HEK293 (cell line): ENCODE measurements at regions not wholly inside any gene's neighbourhood (a gene's known extent, or its start where the extent isn't known, plus 50 kb on each side); places are given as distances from the start of the nearest gene placed in this dataset.

Experiments
- CTCF ChIA-PET: fragments of 350-600 bp; formaldehyde crosslinking; extraction: SDS; loops from one replicate; lab custom pipeline; 2021; ENCODE audit warnings: antibody characterized with exemption; lab: Yijun Ruan, JAX
- POLR2A ChIA-PET: fragments of 300-600 bp; formaldehyde crosslinking; extraction: SDS; loops from one replicate; lab custom pipeline; 2020; ENCODE audit warnings: antibody characterized with exemption, inconsistent platforms; lab: Yijun Ruan, JAX
- H3K27ac ChIP-seq: fragments of 200-500 bp; sonication (Bioruptor generic); 2 replicates; pipeline ENCODE4 v1.5.1; 2014; ENCODE audit warnings: low read depth, low read length, control low read depth, inconsistent platforms; ENCODE audit errors: extremely low read depth
- H3K36me3 ChIP-seq, 2 experiments: fragments of 200-500 bp in 1 of 2; sonication (Bioruptor generic) in 1 of 2; 1 replicate in 1 of 2; 2 replicates in 1 of 2; pipeline ENCODE4 v1.5.1; 2014 to 2017; ENCODE audit warnings: inconsistent platforms in 2 of 2, low read length in 2 of 2; ENCODE audit not compliant: control insufficient read depth in 2 of 2, insufficient read depth in 1 of 2
- H3K4me1 ChIP-seq: fragments of 200-500 bp; sonication (Bioruptor generic); 2 replicates; pipeline ENCODE4 v1.5.1; 2014; ENCODE audit warnings: mild to moderate bottlenecking, low read length, inconsistent platforms; ENCODE audit not compliant: control insufficient read depth, insufficient read depth
- H3K4me3 ChIP-seq: 2 replicates; pipeline ENCODE4 v1.5.1; 2011; ENCODE audit warnings: low read depth, mild to moderate bottlenecking, control low read depth, low read length, moderate library complexity
- H3K9me3 ChIP-seq: fragments of 200-500 bp; sonication (Bioruptor generic); 2 replicates; pipeline ENCODE4 v1.5.1; 2014; ENCODE audit warnings: low read depth, low read length, inconsistent platforms; ENCODE audit not compliant: control insufficient read depth, insufficient read depth
- ATF2 ChIP-seq: fragments of 450-650 bp; formaldehyde crosslinking; IDR thresholded peaks from 2 replicates; pipeline ENCODE4 v1.5.1; 2016; ENCODE audit warnings: missing biosample characterization, missing genetic modification characterization, low read depth
- BCL6B ChIP-seq: fragments of 450-650 bp; formaldehyde crosslinking; IDR thresholded peaks from 2 replicates; pipeline ENCODE4 v1.5.1; 2017; ENCODE audit warnings: missing biosample characterization, missing genetic modification characterization
- CTCF ChIP-seq: fragments of 450-650 bp; formaldehyde crosslinking; IDR thresholded peaks from 2 replicates; pipeline ENCODE4 v1.5.1; 2016; ENCODE audit warnings: missing biosample characterization, missing genetic modification characterization
- MEIS1 ChIP-seq: sonication (generic); formaldehyde crosslinking; IDR thresholded peaks from 2 replicates; pipeline ENCODE4 v1.8.1; 2022; ENCODE audit warnings: missing genetic modification reagents, mild to moderate bottlenecking, borderline replicate concordance
- RBAK ChIP-seq: fragments of 450-650 bp; formaldehyde crosslinking; IDR thresholded peaks from 2 replicates; pipeline ENCODE4 v1.5.1; 2016; ENCODE audit warnings: missing biosample characterization, missing genetic modification characterization
- SCRT1 ChIP-seq: fragments of 450-650 bp; formaldehyde crosslinking; IDR thresholded peaks from 2 replicates; pipeline ENCODE4 v1.5.1; 2016; ENCODE audit warnings: missing biosample characterization, missing genetic modification characterization, borderline replicate concordance
- SP7 ChIP-seq: fragments of 450-650 bp; formaldehyde crosslinking; IDR thresholded peaks from 2 replicates; pipeline ENCODE4 v1.5.1; 2016; ENCODE audit warnings: missing biosample characterization, missing genetic modification characterization
- ZBTB11 ChIP-seq: fragments of 450-650 bp; formaldehyde crosslinking; conservative IDR thresholded peaks from 2 replicates; pipeline ENCODE4 v1.5.1; 2016; ENCODE audit warnings: low read depth, missing biosample characterization, missing genetic modification characterization
- ZBTB21 ChIP-seq: fragments of 450-650 bp; formaldehyde crosslinking; IDR thresholded peaks from 2 replicates; pipeline ENCODE4 v1.5.1; 2017; ENCODE audit warnings: missing biosample characterization, missing genetic modification characterization
- ZNF239 ChIP-seq: fragments of 450-650 bp; formaldehyde crosslinking; IDR thresholded peaks from 2 replicates; pipeline ENCODE4 v1.5.1; 2016; ENCODE audit warnings: missing biosample characterization, missing genetic modification characterization
- ZNF280C ChIP-seq: fragments of 450-650 bp; formaldehyde crosslinking; IDR thresholded peaks from 2 replicates; pipeline ENCODE4 v1.5.1; 2016; ENCODE audit warnings: missing biosample characterization, missing genetic modification characterization
- ZNF292 ChIP-seq: fragments of 450-650 bp; formaldehyde crosslinking; IDR thresholded peaks from 2 replicates; pipeline ENCODE4 v1.5.1; 2016; ENCODE audit warnings: low read depth, missing biosample characterization, missing genetic modification characterization, borderline replicate concordance
- ZNF513 ChIP-seq: fragments of 450-650 bp; IDR thresholded peaks from 2 replicates; pipeline ENCODE4 v1.5.1; 2018; ENCODE audit warnings: missing biosample characterization, missing genetic modification characterization
- ZNF560 ChIP-seq: fragments of 450-650 bp; formaldehyde crosslinking; IDR thresholded peaks from 2 replicates; pipeline ENCODE4 v1.5.1; 2017; ENCODE audit warnings: missing biosample characterization, missing genetic modification characterization, borderline replicate concordance
- ZNF610 ChIP-seq: fragments of 450-650 bp; formaldehyde crosslinking; IDR thresholded peaks from 2 replicates; pipeline ENCODE4 v1.5.1; 2016; ENCODE audit warnings: missing biosample characterization, missing genetic modification characterization, borderline replicate concordance
- ZNF704 ChIP-seq: fragments of 450-650 bp; formaldehyde crosslinking; IDR thresholded peaks from 2 replicates; pipeline ENCODE4 v1.5.1; 2016; ENCODE audit warnings: missing biosample characterization, missing genetic modification characterization
- ZNF785 ChIP-seq: fragments of 450-650 bp; formaldehyde crosslinking; IDR thresholded peaks from 2 replicates; pipeline ENCODE4 v1.5.1; 2016; ENCODE audit warnings: missing biosample characterization, missing genetic modification characterization
- ZXDB ChIP-seq: fragments of 450-650 bp; formaldehyde crosslinking; IDR thresholded peaks from 2 replicates; pipeline ENCODE4 v1.5.1; 2016; ENCODE audit warnings: missing biosample characterization, missing genetic modification characterization

- TF ChIP-seq ZBTB21 = no peak
- no peak for TF ChIP-seq ZNF610 (tag by site-specific recombination)
- no peak for TF ChIP-seq ZNF292 (tag by site-specific recombination)
- TF ChIP-seq ZBTB11 = no peak
- POLR2A ChIA-PET = no interaction called here
- Histone ChIP-seq H3K9me3 (no peaks in the 10 kb centered on the region), H3K27ac (no peak overlapping the region), H3K36me3 (no peaks in the 10 kb centered on the region), H3K4me1 (no peaks in the 10 kb centered on the region), H3K4me3 (no peak overlapping the region)
- CTCF ChIA-PET = interaction anchor here (1.2 kb wide), 1 partner anchor 98 kb away, joined by 4 read pairs; no protein-coding TSS in a partner anchor
Observed at GRCh38 chr19:31152906-31153305, 196.3 kb downstream of the TSHZ3 start.

GRCh38 chr19:31149441-31149941, 199.7 kb downstream of the TSHZ3 start:
- Histone ChIP-seq H3K4me3 (no peak overlapping the region), H3K27ac (no peak overlapping the region), H3K36me3 (no peaks in the 10 kb centered on the region), H3K4me1 (no peaks in the 10 kb centered on the region), H3K9me3 (no peaks in the 10 kb centered on the region)
- TF ChIP-seq ZNF513 (tag by site-specific recombination) (no peak), ZXDB (tag by site-specific recombination) (no peak), ZNF785 (tag by site-specific recombination) (no peak), ATF2 (tag by site-specific recombination) (no peak), CTCF (tag by site-specific recombination) (no peak), SP7 (tag by site-specific recombination) (no peak), SCRT1 (tag by site-specific recombination) (no peak), RBAK (tag by site-specific recombination) (no peak), MEIS1 (no peak)
- CTCF ChIA-PET = interaction anchor here (0.6 to 0.9 kb wide), 3 partner anchors 14 to 484 kb away, joined by 3 to 4 read pairs (median 4); no protein-coding TSS in a partner anchor
- POLR2A ChIA-PET = no interaction called here

GRCh38 chr19:31148671-31149070, 200.6 kb downstream of the TSHZ3 start:
- H3K27ac ChIP-seq = no peak overlapping the region
- ChIA-PET CTCF (interaction anchor here (0.7 to 0.8 kb wide), 2 partner anchors 13 to 81 kb away, joined by 3 to 4 read pairs; no protein-coding TSS in a partner anchor), POLR2A (no interaction called here)
- H3K4me3 ChIP-seq = no peak overlapping the region
- H3K9me3 ChIP-seq = no peaks in the 10 kb centered on the region
- H3K36me3 ChIP-seq = no peaks in the 10 kb centered on the region
- no peaks in the 10 kb centered on the region for H3K4me1 ChIP-seq
- TF ChIP-seq BCL6B (tag by site-specific recombination) = no peak
- no peak for TF ChIP-seq ZNF239 (tag by site-specific recombination)
- TF ChIP-seq ZNF704 (tag by site-specific recombination) = no peak
- TF ChIP-seq ZNF610 (tag by site-specific recombination) = no peak
- TF ChIP-seq ZNF280C = no peak
- no peak for TF ChIP-seq ZNF560
